DND-41 (cell line): ENCODE measurements at regions not wholly inside any gene's neighbourhood (a gene's known extent, or its start where the extent isn't known, plus 50 kb on each side); places are given as distances from the start of the nearest gene placed in this dataset.

Experiments used
- EZH2 ChIP-seq: IDR thresholded peaks from 3 replicates; pipeline ENCODE4 v1.6.1; 2012; ENCODE audit warnings: borderline replicate concordance, low read depth, mild to moderate bottlenecking, moderate library complexity, low read length, inconsistent platforms; ENCODE audit not compliant: severe bottlenecking
- TF ChIP-seq, protein P1 (sequence below): IDR thresholded peaks from 2 replicates; pipeline ENCODE4 v1.5.1; 2012; ENCODE audit warnings: borderline replicate concordance, low read length, moderate library complexity, mild to moderate bottlenecking; ENCODE audit not compliant: poor library complexity, severe bottlenecking; ENCODE audit errors: extremely low read depth

DNA sequence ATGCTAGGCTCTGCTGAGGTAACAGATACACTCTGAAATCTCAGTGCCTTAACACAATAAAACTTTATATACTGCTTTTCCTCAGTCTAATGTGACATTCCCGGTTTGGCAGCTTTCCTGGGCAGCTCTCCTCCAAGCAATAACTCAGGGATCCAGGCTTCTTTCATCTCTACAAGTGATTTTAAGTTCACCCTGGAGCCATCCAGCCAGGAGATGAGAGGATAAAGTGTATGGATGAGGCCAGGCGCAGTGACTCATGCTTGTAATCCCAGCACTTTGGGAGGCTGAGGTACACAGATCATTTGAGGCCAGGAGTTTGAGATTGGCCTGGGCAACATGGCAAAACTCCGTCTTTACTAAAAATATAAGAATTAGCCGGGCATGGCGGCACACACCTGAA is 147.2 kb downstream of the UTP18 start:
- no peak for TF ChIP-seq EZH2
- TF ChIP-seq, protein P1, sequence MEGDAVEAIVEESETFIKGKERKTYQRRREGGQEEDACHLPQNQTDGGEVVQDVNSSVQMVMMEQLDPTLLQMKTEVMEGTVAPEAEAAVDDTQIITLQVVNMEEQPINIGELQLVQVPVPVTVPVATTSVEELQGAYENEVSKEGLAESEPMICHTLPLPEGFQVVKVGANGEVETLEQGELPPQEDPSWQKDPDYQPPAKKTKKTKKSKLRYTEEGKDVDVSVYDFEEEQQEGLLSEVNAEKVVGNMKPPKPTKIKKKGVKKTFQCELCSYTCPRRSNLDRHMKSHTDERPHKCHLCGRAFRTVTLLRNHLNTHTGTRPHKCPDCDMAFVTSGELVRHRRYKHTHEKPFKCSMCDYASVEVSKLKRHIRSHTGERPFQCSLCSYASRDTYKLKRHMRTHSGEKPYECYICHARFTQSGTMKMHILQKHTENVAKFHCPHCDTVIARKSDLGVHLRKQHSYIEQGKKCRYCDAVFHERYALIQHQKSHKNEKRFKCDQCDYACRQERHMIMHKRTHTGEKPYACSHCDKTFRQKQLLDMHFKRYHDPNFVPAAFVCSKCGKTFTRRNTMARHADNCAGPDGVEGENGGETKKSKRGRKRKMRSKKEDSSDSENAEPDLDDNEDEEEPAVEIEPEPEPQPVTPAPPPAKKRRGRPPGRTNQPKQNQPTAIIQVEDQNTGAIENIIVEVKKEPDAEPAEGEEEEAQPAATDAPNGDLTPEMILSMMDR: no peak
